ENCODE measurements at regions not wholly inside any gene's neighbourhood (a gene's known extent, or its start where the extent isn't known, plus 50 kb on each side); places are given as distances from the start of the nearest gene placed in this dataset.

GRCh38 chr7:42338231-42338915, 101.4 kb upstream of the GLI3 start:
- no peak for DNase-seq (ENCODE audit: low read depth)
- H3K4me3 ChIP-seq (ENCODE audit: low read depth, low read length), result no peak overlapping the region
- no peak for TF ChIP-seq CTCF (IDR thresholded peaks at IDR 0.05; ENCODE audit: low read depth, low read length, missing control alignments)

GRCh38 chr7:42337225-42337905, 100.4 kb upstream of the GLI3 start:
- H3K4me3 ChIP-seq (ENCODE audit: low read depth, low read length), result no peak overlapping the region
- TF ChIP-seq CTCF (IDR thresholded peaks at IDR 0.05; ENCODE audit: low read depth, low read length, missing control alignments), result no peak
- DNase-seq (ENCODE audit: low read depth), result no peak

GRCh38 chr7:42332605-42333222, 95.7 kb upstream of the GLI3 start:
- no peak for TF ChIP-seq CTCF (IDR thresholded peaks at IDR 0.05; ENCODE audit: low read depth, low read length, missing control alignments)
- DNase-seq (ENCODE audit: low read depth), result no peak
- no peak overlapping the region for H3K4me3 ChIP-seq (ENCODE audit: low read depth, low read length)

- TF ChIP-seq CTCF (IDR thresholded peaks at IDR 0.05; ENCODE audit: low read depth, low read length, missing control alignments), result no peak
- H3K4me3 ChIP-seq (ENCODE audit: low read depth, low read length), result no peak overlapping the region
- DNase-seq (ENCODE audit: low read depth), result no peak
These were observed 82.6 kb upstream of the GLI3 start for GRCh38 chr7:42319631-42320030.

- no peak for TF ChIP-seq CTCF (IDR thresholded peaks at IDR 0.05; ENCODE audit: low read depth, low read length, missing control alignments)
- DNase-seq (ENCODE audit: low read depth), result no peak
- H3K4me3 ChIP-seq (ENCODE audit: low read depth, low read length), result no peak overlapping the region
These were observed 78.6 kb upstream of the GLI3 start for GRCh38 chr7:42315631-42316030.

- TF ChIP-seq CTCF (IDR thresholded peaks at IDR 0.05; ENCODE audit: low read depth, low read length, missing control alignments), result no peak
- no peak for DNase-seq (ENCODE audit: low read depth)
- no peak overlapping the region for H3K4me3 ChIP-seq (ENCODE audit: low read depth, low read length)
These were observed 78.1 kb upstream of the GLI3 start for GRCh38 chr7:42315103-42315502.

Measured in GM12864 (cell line).